KMS-11 (cell line): ENCODE measurements at regions not wholly inside any gene's neighbourhood (a gene's known extent, or its start where the extent isn't known, plus 50 kb on each side); places are given as distances from the start of the nearest gene placed in this dataset.

Experiments used
- H2AFZ ChIP-seq: fragments of 200-600 bp; sonication (generic); 2 replicates; pipeline ENCODE4 v1.6.1; 2016; ENCODE audit warnings: antibody characterized with exemption, mixed run types, low read depth
- H3K27ac ChIP-seq: fragments of 200-600 bp; sonication (generic); 2 replicates; pipeline ENCODE4 v1.6.1; 2016; ENCODE audit warnings: mild to moderate bottlenecking, mixed run types
- H3K27me3 ChIP-seq: fragments of 200-600 bp; sonication (generic); 2 replicates; pipeline ENCODE4 v1.6.1; 2017; ENCODE audit warnings: mild to moderate bottlenecking, low read depth, mixed run types, moderate library complexity; ENCODE audit not compliant: insufficient read depth
- H3K36me3 ChIP-seq: fragments of 200-600 bp; sonication (generic); 2 replicates; pipeline ENCODE4 v1.6.1; 2017; ENCODE audit warnings: mild to moderate bottlenecking, mixed run types; ENCODE audit not compliant: insufficient read depth
- H3K4me1 ChIP-seq: fragments of 200-600 bp; sonication (generic); 2 replicates; pipeline ENCODE4 v1.6.1; 2016; ENCODE audit warnings: mild to moderate bottlenecking, low read depth, mixed run types; ENCODE audit not compliant: poor library complexity, severe bottlenecking
- H3K4me2 ChIP-seq: fragments of 200-600 bp; sonication (generic); 2 replicates; pipeline ENCODE4 v1.7.0; 2016; ENCODE audit warnings: mild to moderate bottlenecking, mixed run types
- H3K4me3 ChIP-seq: fragments of 200-600 bp; sonication (generic); IDR thresholded peaks from 2 replicates; pipeline ENCODE4 v1.6.1; 2017; ENCODE audit warnings: low read depth, low read length, mixed read lengths; ENCODE audit not compliant: insufficient read depth
- H3K79me2 ChIP-seq: fragments of 200-600 bp; sonication (generic); 2 replicates; pipeline ENCODE4 v1.6.1; 2016; ENCODE audit warnings: low read depth, mixed run types; ENCODE audit not compliant: insufficient read depth
- H3K9ac ChIP-seq: fragments of 200-600 bp; sonication (generic); 2 replicates; pipeline ENCODE4 v1.6.1; 2016; ENCODE audit warnings: mild to moderate bottlenecking, mixed run types
- H4K20me1 ChIP-seq: fragments of 200-600 bp; sonication (generic); 2 replicates; pipeline ENCODE4 v1.6.1; 2016; ENCODE audit warnings: mild to moderate bottlenecking, mixed run types; ENCODE audit not compliant: insufficient read depth
- CTCF ChIP-seq: fragments of 200-600 bp; sonication (generic); conservative IDR thresholded peaks from 2 replicates; pipeline ENCODE4 v1.6.1; 2017; ENCODE audit warnings: low read depth, mild to moderate bottlenecking, antibody characterized with exemption, low read length, moderate library complexity, mixed read lengths

- Histone ChIP-seq H3K36me3 (no peaks in the 10 kb centered on the region), H3K4me2 (no peak overlapping the region), H2AFZ (no peak overlapping the region), H4K20me1 (no peaks in the 10 kb centered on the region), H3K9ac (no peak overlapping the region), H3K27me3 (no peaks in the 10 kb centered on the region), H3K4me3 (no peak overlapping the region), H3K4me1 (no peaks in the 10 kb centered on the region), H3K27ac (no peak overlapping the region), H3K79me2 (no peaks in the 10 kb centered on the region)
- TF ChIP-seq CTCF, result no peak
Measured at GRCh38 chr11:19576054-19576453, 136.6 kb upstream of the NAV2 start.

DNA sequence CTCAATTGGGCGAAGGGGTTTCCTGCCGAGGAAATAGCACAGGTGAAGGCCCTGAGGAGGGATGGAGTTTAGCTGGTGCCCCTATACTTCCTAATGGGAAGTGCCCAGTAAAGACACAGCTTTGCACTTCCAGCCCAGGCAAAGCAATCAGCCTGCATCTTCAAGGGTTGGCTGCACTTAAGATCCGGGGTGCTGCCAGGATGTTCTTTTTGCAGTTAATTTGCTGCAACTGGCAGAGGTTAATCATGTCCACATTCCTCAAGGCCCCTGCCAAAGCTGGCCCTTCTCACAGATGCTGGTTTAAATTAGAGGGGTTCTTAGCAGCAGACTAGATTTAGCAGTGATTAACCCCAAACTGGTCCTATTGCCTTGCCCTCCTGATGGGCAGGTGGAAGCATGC is 137.7 kb upstream of the NAV2 start:
- Histone ChIP-seq H3K4me1 (no peaks in the 10 kb centered on the region), H3K9ac (no peak overlapping the region), H3K4me2 (no peak overlapping the region)

DNA sequence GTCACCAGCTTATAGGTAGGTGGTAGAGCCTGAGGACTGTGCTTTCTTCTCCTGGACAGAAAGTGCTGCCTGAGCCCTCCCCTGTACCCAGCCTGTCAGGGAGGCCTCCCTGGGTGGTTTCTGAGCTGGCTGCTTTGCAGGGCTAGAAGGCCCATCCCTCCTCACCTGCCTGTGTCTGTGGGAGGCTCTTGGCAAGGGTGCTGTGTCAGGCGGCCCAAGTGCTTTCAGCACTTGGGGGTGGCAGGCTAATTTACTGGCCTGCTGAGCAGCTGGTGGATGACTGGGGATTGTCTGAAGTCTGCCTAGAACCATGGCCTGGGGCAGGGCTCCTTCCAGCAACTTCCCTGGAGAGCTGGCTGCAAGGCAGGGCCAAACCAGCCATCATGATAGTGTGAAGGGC is 139.0 kb upstream of the NAV2 start:
- Histone ChIP-seq H2AFZ (no peak overlapping the region), H3K4me1 (no peaks in the 10 kb centered on the region)
- no peak for TF ChIP-seq CTCF

More for the DNA sequence above, 137.7 kb upstream of the NAV2 start:
- no peak for TF ChIP-seq CTCF
- Histone ChIP-seq H3K79me2 (no peaks in the 10 kb centered on the region), H3K4me3 (no peak overlapping the region), H4K20me1 (no peaks in the 10 kb centered on the region), H2AFZ (no peak overlapping the region), H3K36me3 (no peaks in the 10 kb centered on the region), H3K27me3 (no peaks in the 10 kb centered on the region), H3K27ac (no peak overlapping the region)

GRCh38 chr11:19571906-19572305 is 140.7 kb upstream of the NAV2 start:
- Histone ChIP-seq H3K4me1 (no peaks in the 10 kb centered on the region), H2AFZ (no peak overlapping the region), H4K20me1 (no peaks in the 10 kb centered on the region), H3K4me2 (no peak overlapping the region), H3K4me3 (no peak overlapping the region), H3K36me3 (no peaks in the 10 kb centered on the region), H3K27ac (no peak overlapping the region), H3K9ac (no peak overlapping the region), H3K79me2 (no peaks in the 10 kb centered on the region), H3K27me3 (no peaks in the 10 kb centered on the region)
- TF ChIP-seq CTCF, result no peak

More for the DNA sequence above, 139.0 kb upstream of the NAV2 start:
- H3K4me2 ChIP-seq, result no peak overlapping the region
- H4K20me1 ChIP-seq, result no peaks in the 10 kb centered on the region
- H3K4me3 ChIP-seq, result no peak overlapping the region
- no peaks in the 10 kb centered on the region for H3K36me3 ChIP-seq
- H3K27ac ChIP-seq, result no peak overlapping the region
- no peak overlapping the region for H3K9ac ChIP-seq
- H3K27me3 ChIP-seq, result no peaks in the 10 kb centered on the region
- H3K79me2 ChIP-seq, result no peaks in the 10 kb centered on the region
